ENCODE measurements at regions not wholly inside any gene's neighbourhood (a gene's known extent, or its start where the extent isn't known, plus 50 kb on each side); places are given as distances from the start of the nearest gene placed in this dataset.

DNA sequence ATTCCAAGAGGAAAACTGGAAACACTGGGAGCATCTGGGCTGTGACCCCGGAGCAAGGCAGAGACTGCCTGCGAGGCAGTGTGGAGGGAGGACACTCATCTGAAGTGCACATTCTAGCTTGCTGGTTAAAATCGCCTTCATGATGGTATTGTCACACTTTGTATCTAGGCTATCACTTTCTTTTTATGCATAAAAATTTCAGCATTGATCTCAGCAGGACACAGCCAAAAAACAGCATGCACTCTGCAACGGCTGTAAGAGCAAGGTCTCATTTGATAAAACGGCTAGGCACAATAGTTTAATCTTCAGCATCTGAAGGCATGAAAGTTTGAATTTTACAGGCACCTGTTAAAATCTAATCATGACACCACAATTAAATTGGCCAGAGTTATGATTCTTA is 110.8 kb upstream of the IRX1 start:
- no peak for ATAC-seq
- H3K36me3 ChIP-seq (ENCODE audit: insufficient read depth) = no peaks in the 10 kb centered on the region

More for the DNA sequence above, 110.8 kb upstream of the IRX1 start:
- Mint-ChIP-seq H3K9me3 (no peaks in the 10 kb centered on the region), H3K4me1 (no peaks in the 10 kb centered on the region), H3K4me3 (no peak overlapping the region), H3K27ac (no peak overlapping the region), H3K27me3 (ENCODE audit: insufficient read depth, low read depth, poor library complexity) (peaks cover 6% of the 10 kb centered on the region), H3K36me3 (ENCODE audit: low read depth) (no peaks in the 10 kb centered on the region)
- Histone ChIP-seq H2AFZ (no peak overlapping the region), H3K27me3 (ENCODE audit: insufficient read depth) (no peaks in the 10 kb centered on the region), H3K79me2 (replicated peaks; ENCODE audit: insufficient read depth) (no peaks in the 10 kb centered on the region), H3K4me2 (no peak overlapping the region), H3K4me1 (ENCODE audit: insufficient read depth) (no peaks in the 10 kb centered on the region), H3F3A (replicated peaks; ENCODE audit: low read depth) (no peaks in the 10 kb centered on the region), H4K20me1 (replicated peaks; ENCODE audit: insufficient read depth) (no peaks in the 10 kb centered on the region), H3K27ac (ENCODE audit: low read depth) (no peak overlapping the region), H3K4me3 (no peak overlapping the region), H3K9me2 (ENCODE audit: insufficient read depth) (no peaks in the 10 kb centered on the region)
- DNase-seq (ENCODE audit: low spot score) = no peak
- TF ChIP-seq CREB1 (CRISPR knock-in tag; IDR thresholded peaks at IDR 0.05; ENCODE audit: low read depth) (no peak), STAT1 (IDR thresholded peaks at IDR 0.05; ENCODE audit: unreplicated experiment) (no peak), NANOG (IDR thresholded peaks at IDR 0.05; ENCODE audit: borderline replicate concordance) (no peak), JUNB (IDR thresholded peaks at IDR 0.05; ENCODE audit: unreplicated experiment) (no peak), POLR2AphosphoS5 (IDR thresholded peaks at IDR 0.05; ENCODE audit: low read depth) (no peak), ZNF331 (CRISPR knock-in tag; IDR thresholded peaks at IDR 0.05; ENCODE audit: low read depth) (no peak), EZH2phosphoT487 (IDR thresholded peaks at IDR 0.05; ENCODE audit: unreplicated experiment) (no peak), ZNF114 (CRISPR knock-in tag; IDR thresholded peaks at IDR 0.05) (no peak), EZH2 (IDR thresholded peaks at IDR 0.05; ENCODE audit: low read depth, unreplicated experiment) (no peak), ETS1 (IDR thresholded peaks at IDR 0.05) (no peak)
- TF ChIP-seq, protein P1, sequence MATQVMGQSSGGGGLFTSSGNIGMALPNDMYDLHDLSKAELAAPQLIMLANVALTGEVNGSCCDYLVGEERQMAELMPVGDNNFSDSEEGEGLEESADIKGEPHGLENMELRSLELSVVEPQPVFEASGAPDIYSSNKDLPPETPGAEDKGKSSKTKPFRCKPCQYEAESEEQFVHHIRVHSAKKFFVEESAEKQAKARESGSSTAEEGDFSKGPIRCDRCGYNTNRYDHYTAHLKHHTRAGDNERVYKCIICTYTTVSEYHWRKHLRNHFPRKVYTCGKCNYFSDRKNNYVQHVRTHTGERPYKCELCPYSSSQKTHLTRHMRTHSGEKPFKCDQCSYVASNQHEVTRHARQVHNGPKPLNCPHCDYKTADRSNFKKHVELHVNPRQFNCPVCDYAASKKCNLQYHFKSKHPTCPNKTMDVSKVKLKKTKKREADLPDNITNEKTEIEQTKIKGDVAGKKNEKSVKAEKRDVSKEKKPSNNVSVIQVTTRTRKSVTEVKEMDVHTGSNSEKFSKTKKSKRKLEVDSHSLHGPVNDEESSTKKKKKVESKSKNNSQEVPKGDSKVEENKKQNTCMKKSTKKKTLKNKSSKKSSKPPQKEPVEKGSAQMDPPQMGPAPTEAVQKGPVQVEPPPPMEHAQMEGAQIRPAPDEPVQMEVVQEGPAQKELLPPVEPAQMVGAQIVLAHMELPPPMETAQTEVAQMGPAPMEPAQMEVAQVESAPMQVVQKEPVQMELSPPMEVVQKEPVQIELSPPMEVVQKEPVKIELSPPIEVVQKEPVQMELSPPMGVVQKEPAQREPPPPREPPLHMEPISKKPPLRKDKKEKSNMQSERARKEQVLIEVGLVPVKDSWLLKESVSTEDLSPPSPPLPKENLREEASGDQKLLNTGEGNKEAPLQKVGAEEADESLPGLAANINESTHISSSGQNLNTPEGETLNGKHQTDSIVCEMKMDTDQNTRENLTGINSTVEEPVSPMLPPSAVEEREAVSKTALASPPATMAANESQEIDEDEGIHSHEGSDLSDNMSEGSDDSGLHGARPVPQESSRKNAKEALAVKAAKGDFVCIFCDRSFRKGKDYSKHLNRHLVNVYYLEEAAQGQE (IDR thresholded peaks at IDR 0.05; ENCODE audit: unreplicated experiment) = no peak
- TF ChIP-seq, protein P2, sequence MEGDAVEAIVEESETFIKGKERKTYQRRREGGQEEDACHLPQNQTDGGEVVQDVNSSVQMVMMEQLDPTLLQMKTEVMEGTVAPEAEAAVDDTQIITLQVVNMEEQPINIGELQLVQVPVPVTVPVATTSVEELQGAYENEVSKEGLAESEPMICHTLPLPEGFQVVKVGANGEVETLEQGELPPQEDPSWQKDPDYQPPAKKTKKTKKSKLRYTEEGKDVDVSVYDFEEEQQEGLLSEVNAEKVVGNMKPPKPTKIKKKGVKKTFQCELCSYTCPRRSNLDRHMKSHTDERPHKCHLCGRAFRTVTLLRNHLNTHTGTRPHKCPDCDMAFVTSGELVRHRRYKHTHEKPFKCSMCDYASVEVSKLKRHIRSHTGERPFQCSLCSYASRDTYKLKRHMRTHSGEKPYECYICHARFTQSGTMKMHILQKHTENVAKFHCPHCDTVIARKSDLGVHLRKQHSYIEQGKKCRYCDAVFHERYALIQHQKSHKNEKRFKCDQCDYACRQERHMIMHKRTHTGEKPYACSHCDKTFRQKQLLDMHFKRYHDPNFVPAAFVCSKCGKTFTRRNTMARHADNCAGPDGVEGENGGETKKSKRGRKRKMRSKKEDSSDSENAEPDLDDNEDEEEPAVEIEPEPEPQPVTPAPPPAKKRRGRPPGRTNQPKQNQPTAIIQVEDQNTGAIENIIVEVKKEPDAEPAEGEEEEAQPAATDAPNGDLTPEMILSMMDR (conservative IDR thresholded peaks at IDR 0.05; ENCODE audit: low read depth in 2 of 2) = no peak
- TF ChIP-seq, protein P3, sequence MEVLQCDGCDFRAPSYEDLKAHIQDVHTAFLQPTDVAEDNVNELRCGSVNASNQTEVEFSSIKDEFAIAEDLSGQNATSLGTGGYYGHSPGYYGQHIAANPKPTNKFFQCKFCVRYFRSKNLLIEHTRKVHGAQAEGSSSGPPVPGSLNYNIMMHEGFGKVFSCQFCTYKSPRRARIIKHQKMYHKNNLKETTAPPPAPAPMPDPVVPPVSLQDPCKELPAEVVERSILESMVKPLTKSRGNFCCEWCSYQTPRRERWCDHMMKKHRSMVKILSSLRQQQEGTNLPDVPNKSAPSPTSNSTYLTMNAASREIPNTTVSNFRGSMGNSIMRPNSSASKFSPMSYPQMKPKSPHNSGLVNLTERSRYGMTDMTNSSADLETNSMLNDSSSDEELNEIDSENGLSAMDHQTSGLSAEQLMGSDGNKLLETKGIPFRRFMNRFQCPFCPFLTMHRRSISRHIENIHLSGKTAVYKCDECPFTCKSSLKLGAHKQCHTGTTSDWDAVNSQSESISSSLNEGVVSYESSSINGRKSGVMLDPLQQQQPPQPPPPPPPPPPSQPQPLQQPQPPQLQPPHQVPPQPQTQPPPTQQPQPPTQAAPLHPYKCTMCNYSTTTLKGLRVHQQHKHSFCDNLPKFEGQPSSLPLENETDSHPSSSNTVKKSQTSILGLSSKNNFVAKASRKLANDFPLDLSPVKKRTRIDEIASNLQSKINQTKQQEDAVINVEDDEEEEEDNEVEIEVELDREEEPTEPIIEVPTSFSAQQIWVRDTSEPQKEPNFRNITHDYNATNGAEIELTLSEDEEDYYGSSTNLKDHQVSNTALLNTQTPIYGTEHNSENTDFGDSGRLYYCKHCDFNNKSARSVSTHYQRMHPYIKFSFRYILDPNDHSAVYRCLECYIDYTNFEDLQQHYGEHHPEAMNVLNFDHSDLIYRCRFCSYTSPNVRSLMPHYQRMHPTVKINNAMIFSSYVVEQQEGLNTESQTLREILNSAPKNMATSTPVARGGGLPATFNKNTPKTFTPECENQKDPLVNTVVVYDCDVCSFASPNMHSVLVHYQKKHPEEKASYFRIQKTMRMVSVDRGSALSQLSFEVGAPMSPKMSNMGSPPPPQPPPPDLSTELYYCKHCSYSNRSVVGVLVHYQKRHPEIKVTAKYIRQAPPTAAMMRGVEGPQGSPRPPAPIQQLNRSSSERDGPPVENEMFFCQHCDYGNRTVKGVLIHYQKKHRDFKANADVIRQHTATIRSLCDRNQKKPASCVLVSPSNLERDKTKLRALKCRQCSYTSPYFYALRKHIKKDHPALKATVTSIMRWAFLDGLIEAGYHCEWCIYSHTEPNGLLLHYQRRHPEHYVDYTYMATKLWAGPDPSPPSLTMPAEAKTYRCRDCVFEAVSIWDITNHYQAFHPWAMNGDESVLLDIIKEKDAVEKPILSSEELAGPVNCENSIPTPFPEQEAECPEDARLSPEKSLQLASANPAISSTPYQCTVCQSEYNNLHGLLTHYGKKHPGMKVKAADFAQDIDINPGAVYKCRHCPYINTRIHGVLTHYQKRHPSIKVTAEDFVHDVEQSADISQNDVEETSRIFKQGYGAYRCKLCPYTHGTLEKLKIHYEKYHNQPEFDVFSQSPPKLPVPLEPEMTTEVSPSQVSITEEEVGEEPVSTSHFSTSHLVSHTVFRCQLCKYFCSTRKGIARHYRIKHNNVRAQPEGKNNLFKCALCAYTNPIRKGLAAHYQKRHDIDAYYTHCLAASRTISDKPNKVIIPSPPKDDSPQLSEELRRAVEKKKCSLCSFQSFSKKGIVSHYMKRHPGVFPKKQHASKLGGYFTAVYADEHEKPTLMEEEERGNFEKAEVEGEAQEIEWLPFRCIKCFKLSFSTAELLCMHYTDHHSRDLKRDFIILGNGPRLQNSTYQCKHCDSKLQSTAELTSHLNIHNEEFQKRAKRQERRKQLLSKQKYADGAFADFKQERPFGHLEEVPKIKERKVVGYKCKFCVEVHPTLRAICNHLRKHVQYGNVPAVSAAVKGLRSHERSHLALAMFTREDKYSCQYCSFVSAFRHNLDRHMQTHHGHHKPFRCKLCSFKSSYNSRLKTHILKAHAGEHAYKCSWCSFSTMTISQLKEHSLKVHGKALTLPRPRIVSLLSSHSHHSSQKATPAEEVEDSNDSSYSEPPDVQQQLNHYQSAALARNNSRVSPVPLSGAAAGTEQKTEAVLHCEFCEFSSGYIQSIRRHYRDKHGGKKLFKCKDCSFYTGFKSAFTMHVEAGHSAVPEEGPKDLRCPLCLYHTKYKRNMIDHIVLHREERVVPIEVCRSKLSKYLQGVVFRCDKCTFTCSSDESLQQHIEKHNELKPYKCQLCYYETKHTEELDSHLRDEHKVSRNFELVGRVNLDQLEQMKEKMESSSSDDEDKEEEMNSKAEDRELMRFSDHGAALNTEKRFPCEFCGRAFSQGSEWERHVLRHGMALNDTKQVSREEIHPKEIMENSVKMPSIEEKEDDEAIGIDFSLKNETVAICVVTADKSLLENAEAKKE (CRISPR knock-in tag; IDR thresholded peaks at IDR 0.05) = no peak
